HG03457 (cell line): ENCODE measurements at regions not wholly inside any gene's neighbourhood (a gene's known extent, or its start where the extent isn't known, plus 50 kb on each side); places are given as distances from the start of the nearest gene placed in this dataset.
A peak's percentile ranks its signal among the peaks of the same experiment; 100 is the strongest.

Experiments
- ATAC-seq: cut with Tn5 transposase; IDR thresholded peaks from one replicate; pipeline ENCODE4 v1.9.1; 2021; ENCODE audit warnings: moderate number of reproducible peaks; ENCODE audit not compliant: unreplicated experiment

- no peak for ATAC-seq
These were observed 781.5 kb upstream of the FBXO33 start for GRCh38 chr14:40213701-40214100.

DNA sequence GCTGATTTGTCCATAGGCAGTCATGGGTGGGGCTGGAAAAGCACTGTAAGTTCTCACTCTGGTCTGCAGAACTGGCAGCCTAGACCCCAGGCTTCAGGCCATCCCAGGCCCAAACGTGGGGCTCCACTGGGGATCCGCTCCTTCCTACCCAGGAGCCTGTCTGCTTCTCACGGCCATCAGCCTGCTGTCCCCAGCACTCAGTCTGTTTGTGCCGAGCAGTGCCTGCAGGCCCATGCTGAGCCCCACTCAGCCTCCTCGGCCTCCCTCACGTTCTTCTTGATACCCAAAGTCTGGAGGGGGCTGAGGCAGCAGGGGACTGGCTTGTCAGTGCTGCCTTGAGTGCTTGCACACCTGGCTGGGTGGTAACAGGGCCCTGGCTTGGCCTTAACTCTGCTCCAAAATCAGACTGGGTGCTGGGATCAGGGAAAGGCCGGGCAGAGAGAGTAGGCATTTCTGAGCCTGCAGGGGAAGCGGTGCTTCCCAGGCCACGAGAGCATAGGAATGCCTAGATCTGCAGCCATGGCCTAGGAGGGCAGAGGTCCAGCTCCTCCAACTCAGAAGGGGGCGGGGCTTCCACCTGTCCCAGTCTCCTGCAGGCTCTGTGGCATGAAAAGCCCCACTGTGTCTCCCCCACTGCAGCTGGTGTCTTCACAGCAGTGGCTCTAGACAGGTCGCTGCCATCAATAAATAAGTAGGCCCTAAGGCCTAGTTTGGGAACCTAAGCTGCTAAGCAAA is 772.4 kb upstream of the FBXO33 start:
- ATAC-seq, result no peak

GRCh38 chr14:40199101-40199500 is 766.9 kb upstream of the FBXO33 start:
- no peak for ATAC-seq

DNA sequence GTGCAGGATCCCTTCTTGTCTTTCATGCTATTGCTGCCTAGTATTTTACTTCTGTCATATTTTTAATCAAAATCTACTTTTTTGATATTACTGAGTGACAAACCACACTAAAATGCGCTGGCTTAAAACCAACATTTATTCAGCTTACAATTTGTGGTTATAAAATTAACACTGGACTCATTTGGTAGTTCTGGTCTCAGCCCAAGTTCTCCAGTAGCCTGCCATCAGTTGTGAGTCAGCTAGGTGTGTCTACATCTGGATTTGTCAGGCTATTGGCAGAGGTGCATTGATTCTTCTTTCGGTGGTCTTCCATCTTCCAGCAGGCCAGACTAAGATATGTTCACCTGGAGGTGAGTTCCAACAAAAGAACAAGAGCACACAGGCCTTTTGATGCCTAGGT is 765.1 kb upstream of the FBXO33 start:
- no peak for ATAC-seq

- ATAC-seq, result no peak
These were observed 755.8 kb upstream of the FBXO33 start for GRCh38 chr14:40188006-40188405.

GRCh38 chr14:40164083-40164482 is 731.9 kb upstream of the FBXO33 start:
- ATAC-seq, result no peak

DNA sequence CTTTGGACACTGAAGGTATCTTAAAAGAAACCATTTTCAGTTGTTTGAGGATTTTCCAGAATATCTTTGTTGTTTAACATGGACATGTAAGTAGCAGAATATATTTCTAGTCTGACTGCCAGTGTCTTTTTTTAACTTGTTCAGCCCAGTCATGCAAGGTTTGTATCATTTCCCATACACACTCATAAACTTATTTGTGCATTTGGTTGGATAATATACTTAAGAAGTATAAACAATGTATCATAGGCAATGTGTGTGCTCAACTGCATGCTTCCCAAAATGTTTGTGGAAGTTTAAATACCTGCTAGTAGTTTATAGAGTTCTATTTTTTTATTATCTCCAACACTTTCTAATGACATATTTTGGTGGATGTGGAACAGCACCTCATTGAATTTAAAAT is 707.4 kb upstream of the FBXO33 start:
- ATAC-seq, result no peak

GRCh38 chr14:40133463-40133862 is 701.2 kb upstream of the FBXO33 start:
- no peak for ATAC-seq

DNA sequence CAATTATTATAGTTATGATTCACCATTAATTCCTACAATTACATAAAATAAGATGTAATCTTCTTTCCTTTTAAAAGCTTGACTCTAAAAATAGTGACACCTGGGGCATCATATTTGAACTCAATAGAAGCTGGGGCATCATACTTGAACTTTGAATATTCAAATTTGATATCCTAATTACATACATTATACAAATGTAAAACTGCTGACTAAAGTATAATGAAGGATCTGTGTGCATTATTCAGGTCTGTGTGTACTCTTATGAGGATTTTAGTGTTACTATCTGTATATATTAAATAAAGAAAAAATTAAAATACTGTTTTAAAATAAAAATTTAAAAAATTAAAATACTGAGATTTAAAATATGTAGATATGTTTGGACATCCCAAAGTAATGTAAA is 696.9 kb upstream of the FBXO33 start:
- no peak for ATAC-seq

DNA sequence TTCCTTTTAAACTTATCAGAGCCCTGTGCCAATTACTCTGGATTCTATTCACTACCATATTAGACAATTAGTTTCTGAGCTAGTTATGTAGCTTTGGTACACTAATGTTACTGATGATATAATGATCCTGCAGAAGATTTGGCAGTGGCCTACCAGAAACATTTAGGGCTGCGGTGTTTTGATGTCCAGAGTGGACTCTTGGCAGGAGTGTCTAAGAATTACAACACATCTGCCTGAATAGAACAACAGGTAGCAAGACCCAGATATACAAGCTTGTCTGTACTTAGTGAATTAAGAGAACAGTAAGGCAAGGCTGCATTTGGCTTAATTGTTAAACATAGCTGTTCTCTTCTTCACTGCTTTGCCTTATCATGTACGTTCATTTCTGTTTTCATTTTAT is 691.6 kb upstream of the FBXO33 start:
- ATAC-seq, result no peak

DNA sequence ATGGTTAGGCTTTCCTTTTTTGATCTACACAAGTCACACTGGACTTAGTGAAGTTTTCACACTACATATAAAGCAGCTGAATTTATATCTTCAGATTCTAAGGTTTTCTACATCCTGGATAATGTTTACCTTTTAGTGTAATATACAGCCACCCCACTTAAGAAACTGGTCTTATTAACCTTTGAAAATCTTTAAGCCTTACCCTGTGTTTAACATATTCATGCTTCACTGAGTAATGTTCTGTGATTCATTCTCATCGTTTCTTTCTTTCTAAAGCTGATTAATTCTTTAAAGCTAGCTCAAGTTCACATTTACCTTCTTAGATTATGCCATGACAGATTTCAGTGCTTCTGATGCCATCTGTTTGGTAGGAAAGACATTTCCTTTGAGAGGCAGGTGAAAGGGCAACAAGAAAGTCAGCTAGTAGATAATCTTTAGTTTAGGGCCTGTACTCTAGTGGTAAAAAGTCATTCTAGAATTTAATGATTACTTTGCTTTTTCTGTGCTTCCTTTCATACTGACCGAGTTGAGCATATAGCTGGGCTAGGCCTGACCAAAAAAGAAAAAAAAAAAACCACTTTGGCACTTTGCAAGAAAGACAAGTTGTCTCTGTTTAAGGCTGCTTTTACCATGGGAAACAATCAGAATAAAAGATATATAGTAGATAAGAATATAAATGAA is 690.9 kb upstream of the FBXO33 start:
- peak; percentile 69 for ATAC-seq

DNA sequence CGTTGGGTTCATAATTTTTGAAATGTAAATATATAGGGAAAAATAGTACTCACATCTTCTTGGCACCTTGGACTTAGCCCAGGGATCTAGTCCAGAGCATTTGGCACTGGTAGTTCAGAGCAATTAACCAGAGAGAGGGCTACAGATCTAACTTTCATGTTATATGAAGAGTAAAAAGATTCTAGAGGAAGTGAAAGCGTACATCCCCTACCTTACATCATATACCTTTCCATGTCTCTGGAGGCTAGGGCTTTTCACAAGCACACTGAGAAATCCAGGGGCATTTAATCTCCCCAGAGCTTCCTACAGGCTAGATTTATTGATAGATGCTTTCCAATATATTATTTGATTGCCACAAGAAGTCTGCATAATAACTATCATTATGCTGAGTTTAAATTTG is 687.5 kb upstream of the FBXO33 start:
- ATAC-seq, result no peak

- no peak for ATAC-seq
These were observed 687.1 kb upstream of the FBXO33 start for GRCh38 chr14:40119321-40119720.

GRCh38 chr14:40115583-40115982 is 683.4 kb upstream of the FBXO33 start:
- ATAC-seq, result no peak

DNA sequence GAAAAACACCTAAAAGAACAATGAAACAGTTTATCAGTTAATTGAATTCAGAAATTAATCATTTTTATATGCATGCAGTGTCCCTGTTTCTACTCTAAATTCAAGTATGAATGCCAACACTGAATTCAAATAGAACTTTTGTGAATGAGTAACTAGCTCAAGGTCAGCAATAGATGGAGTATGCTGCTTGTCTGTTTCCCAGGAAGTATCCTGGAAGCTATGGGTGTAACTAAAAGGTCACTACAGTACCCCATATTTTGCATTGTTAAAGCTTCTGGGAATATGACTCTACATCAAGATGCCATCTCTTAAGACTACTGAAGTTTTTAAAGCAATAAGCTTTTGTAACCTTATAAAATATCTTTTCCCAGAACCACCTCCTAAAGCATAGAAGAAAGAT is 681.4 kb upstream of the FBXO33 start:
- no peak for ATAC-seq

GRCh38 chr14:40100544-40101196 is 668.4 kb upstream of the FBXO33 start:
- no peak for ATAC-seq

DNA sequence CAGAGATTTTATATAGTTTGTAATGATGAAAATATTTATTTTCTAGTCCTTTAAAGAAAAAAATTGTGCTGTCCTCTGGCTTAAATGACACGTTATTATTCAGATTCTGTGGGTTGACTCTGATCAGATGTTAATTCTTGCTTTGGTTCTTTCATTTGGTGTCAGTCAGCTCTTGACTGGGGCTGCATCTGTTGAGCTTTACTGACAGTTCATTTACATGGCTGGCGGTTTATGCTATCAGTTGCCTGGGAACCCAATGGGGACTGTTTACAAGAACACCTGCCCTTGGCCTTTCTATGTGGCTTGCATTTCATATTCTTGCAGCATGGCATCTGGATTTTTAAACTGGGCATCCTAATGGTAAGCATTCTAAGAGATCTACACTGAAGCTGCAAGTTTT is 667.1 kb upstream of the FBXO33 start:
- ATAC-seq, result no peak

GRCh38 chr14:40098468-40098867 is 666.2 kb upstream of the FBXO33 start:
- no peak for ATAC-seq

DNA sequence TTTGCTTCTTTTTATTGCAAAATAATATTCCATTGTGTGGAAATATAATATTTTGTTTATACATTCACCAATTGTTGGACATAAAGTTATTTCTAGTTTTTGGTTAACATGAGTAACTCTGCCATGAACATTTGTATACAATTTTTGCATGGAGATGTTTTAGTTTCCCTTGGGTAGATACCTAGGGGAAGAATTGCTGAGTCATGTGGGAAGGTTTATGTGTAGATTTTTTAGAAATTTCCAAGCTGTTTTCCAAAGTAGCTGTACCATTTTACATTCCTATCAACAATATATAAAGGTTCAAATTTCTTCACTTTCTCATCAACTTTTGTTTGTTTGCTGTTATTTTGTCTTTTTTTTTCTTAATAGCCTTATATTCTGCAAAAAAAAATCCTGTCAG is 664.7 kb upstream of the FBXO33 start:
- ATAC-seq, result no peak

DNA sequence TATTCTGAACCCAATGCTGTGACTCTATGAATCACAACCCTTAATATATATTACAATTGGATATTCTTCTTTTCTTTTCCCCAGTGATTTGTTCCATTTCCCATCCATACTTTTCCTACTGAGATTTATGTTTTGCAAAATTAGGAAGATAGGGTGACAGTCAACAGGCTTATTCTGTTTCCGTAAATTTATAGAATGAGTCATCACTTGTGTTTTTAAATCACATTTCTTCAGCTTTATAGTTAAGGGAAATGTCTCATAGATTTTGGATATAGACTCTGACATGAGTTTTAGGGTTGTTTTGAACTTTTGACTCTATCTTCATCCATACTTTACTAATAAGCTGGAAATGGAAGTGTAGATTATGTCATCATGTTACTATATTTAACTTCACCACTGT is 661.6 kb upstream of the FBXO33 start:
- ATAC-seq, result no peak

DNA sequence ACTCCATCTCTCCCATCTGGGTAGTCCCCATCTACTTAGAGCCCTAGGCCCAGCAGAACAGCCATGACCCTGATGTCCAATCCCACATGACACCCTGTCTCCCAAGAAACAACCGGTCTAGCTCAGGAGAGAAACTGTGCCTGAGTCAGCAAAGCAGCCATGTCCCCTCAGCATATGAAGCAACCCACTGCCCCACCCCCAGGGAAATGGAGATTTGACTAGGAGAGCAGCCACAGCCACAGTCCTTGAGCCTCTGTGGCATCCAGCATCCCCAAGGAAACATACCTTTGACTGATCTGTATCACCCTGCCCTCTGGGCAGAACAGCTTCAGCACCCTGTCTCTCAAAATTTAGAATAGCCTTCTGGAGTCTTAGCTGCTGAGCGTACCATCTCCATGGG is 641.9 kb upstream of the FBXO33 start:
- no peak for ATAC-seq

DNA sequence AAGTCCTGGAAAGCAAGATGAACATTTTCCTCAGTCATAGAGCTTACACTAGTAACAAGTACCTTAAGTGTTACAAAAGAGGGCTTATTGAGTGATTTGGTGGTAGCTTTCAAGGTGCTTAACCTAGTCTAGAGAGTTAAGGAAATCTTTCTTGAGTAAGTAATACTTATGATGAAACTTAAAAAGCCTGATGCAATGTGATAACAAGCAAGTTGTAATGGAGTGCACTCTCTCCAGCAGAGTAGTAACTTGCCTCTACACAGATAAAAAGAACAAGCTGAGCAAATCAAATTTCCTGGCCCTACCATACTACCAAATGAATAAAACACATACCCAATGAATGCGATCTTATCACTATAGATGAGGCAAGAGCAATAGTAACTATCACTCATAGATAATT is 639.9 kb upstream of the FBXO33 start:
- ATAC-seq, result no peak
